ENCODE measurements at regions not wholly inside any gene's neighbourhood (a gene's known extent, or its start where the extent isn't known, plus 50 kb on each side); places are given as distances from the start of the nearest gene placed in this dataset.

GRCh38 chr18:61609131-61609530, 275.9 kb downstream of the CDH20 start:
- DNase-seq, result no peak

- DNase-seq, result no peak
These were observed 275.1 kb downstream of the CDH20 start for GRCh38 chr18:61608316-61608715.

- no peak for DNase-seq
These were observed 274.6 kb downstream of the CDH20 start for GRCh38 chr18:61607867-61608266.

DNA sequence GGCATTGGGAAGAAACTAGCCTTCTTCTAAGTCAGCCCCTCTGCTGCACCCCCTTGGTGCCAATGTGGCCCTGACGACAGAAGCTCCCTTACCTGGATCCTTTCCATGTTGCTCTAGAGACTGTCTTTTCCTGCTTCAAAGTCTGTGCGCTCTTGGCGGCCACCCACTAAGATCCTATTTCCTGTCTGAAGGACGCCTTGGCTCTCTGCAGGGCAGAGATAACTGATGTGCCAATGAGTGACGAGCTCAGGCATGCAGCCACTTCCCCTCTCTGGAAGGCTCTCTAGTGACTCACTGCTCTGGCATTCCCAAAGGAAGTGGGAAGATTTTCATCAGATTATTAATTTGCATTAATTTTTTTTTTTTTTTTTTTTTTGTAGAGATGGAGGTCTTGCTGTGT, 273.5 kb downstream of the CDH20 start:
- DNase-seq, result no peak

GRCh38 chr18:61606068-61606660, 272.9 kb downstream of the CDH20 start:
- no peak for DNase-seq

DNA sequence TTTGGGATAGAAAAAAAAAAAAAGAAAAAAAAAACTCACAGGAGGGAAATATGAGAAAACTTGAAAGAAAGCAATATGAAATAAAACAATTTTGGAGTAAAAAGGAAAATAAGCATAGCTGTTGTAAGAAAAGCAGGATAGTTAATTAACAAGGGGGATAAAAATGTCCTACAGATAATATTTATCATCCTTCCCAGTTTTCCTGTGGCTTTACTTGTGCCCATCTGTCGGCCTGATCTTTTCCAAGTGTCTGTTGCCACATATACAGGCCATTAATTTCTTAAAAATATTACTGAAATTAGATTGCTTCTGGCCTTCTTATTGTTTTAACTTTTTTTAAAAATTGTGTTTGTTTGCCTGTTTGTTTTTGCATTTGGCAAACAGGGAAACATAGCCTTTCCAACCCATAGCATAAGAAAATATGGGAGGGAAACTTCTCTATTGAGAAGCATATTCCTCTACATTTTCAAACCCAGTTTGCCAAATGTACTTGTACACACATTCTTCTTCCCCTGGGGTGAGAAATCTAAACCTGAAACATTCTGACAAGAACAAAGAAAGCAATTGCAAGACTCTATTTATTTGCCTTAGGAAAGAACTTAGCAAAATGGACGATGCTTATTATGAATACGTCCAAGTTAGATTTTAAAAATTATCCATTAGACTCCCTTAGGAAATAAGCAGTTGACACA, 272.3 kb downstream of the CDH20 start:
- no peak for DNase-seq
